GM23248 (cell line): ENCODE measurements at regions not wholly inside any gene's neighbourhood (a gene's known extent, or its start where the extent isn't known, plus 50 kb on each side); places are given as distances from the start of the nearest gene placed in this dataset.

Experiments used
- DNase-seq: peaks from one replicate; pipeline ENCODE4 v3.0.0-alpha.2; 2015
- H2AFZ ChIP-seq: fragments of 200-600 bp; sonication (generic); 2 replicates; pipeline ENCODE4 v1.6.1; 2016; ENCODE audit warnings: antibody characterized with exemption
- H3F3A ChIP-seq: fragments of 200-600 bp; sonication (generic); 2 replicates; pipeline ENCODE4 v1.6.1; 2016; ENCODE audit warnings: mild to moderate bottlenecking, antibody characterized with exemption, mixed run types; ENCODE audit not compliant: insufficient read depth
- H3K27ac ChIP-seq: fragments of 200-600 bp; sonication (generic); 2 replicates; pipeline ENCODE4 v1.5.1; 2016; ENCODE audit warnings: mild to moderate bottlenecking
- H3K27me3 ChIP-seq: fragments of 200-600 bp; sonication (generic); replicated peaks from 2 replicates; pipeline ENCODE4 v1.6.1; 2016; ENCODE audit warnings: mild to moderate bottlenecking; ENCODE audit not compliant: insufficient read depth
- H3K36me3 ChIP-seq: fragments of 200-600 bp; sonication (generic); 2 replicates; pipeline ENCODE4 v1.6.1; 2016; ENCODE audit warnings: low read depth, mild to moderate bottlenecking
- H3K4me1 ChIP-seq: fragments of 200-600 bp; sonication (generic); 2 replicates; pipeline ENCODE4 v1.6.1; 2016; ENCODE audit warnings: mild to moderate bottlenecking; ENCODE audit not compliant: insufficient read depth
- H3K4me2 ChIP-seq: fragments of 200-600 bp; sonication (generic); one replicate; pipeline ENCODE4 v1.6.1; 2016; ENCODE audit warnings: mild to moderate bottlenecking; ENCODE audit not compliant: unreplicated experiment
- H3K4me3 ChIP-seq: fragments of 200-600 bp; sonication (generic); 2 replicates; pipeline ENCODE4 v1.5.1; 2016; ENCODE audit warnings: mild to moderate bottlenecking
- H3K79me2 ChIP-seq: fragments of 200-600 bp; sonication (generic); 2 replicates; pipeline ENCODE4 v1.6.1; 2016; ENCODE audit warnings: mild to moderate bottlenecking; ENCODE audit not compliant: insufficient read depth
- H3K9ac ChIP-seq: fragments of 200-600 bp; sonication (generic); 2 replicates; pipeline ENCODE4 v1.6.1; 2016; ENCODE audit warnings: mild to moderate bottlenecking
- H3K9me2 ChIP-seq: fragments of 200-600 bp; sonication (generic); 2 replicates; pipeline ENCODE4 v1.6.1; 2016; ENCODE audit warnings: mixed run types, mild to moderate bottlenecking, moderate library complexity; ENCODE audit not compliant: insufficient read depth
- H3K9me3 ChIP-seq: fragments of 200-600 bp; sonication (generic); one replicate; pipeline ENCODE4 v1.6.1; 2017; ENCODE audit warnings: low read depth
- H4K20me1 ChIP-seq: fragments of 200-600 bp; sonication (generic); 2 replicates; pipeline ENCODE4 v1.6.0; 2016; ENCODE audit not compliant: insufficient read depth
- EZH2 ChIP-seq: fragments of 200-600 bp; sonication (generic); IDR thresholded peaks from 2 replicates; pipeline ENCODE4 v1.6.1; 2018; ENCODE audit warnings: antibody characterized with exemption, mild to moderate bottlenecking; ENCODE audit not compliant: insufficient read depth, poor library complexity, severe bottlenecking
- EZH2phosphoT487 ChIP-seq: fragments of 200-600 bp; sonication (generic); IDR thresholded peaks from 2 replicates; pipeline ENCODE4 v1.6.1; 2018; ENCODE audit warnings: antibody characterized with exemption, moderate library complexity, mild to moderate bottlenecking, low read depth; ENCODE audit not compliant: insufficient read depth
- whole genome bisulfite sequencing, 2 experiments: methylation state at CpG; one replicate each; pipeline ENCODE4 v1.1.6; 2015 to 2017; ENCODE audit warnings: low lambda C conversion rate in 2 of 2, low coverage in 1 of 2; ENCODE audit errors: missing lambda C conversion rate in 2 of 2; 5-methylcytosine and 5-hydroxymethylcytosine counted together
- in situ Hi-C: fragments of 300-500 bp; cut with MboI; formaldehyde crosslinking; loops from 2 replicates; pipeline ENCODE4 v1.15.0; 2020

GRCh38 chr10:131747251-131747650, 153.6 kb upstream of the PPP2R2D start:
- H3K4me1 ChIP-seq: no peaks in the 10 kb centered on the region
- no peak overlapping the region for H3K27ac ChIP-seq
- no peak overlapping the region for H3K4me2 ChIP-seq
- H3K9me3 ChIP-seq: no peaks in the 10 kb centered on the region
- WGBS, 2 experiments: 58 to 64% methylated on average over 16 of the region's 16 CpGs
- no peaks in the 10 kb centered on the region for H3K36me3 ChIP-seq
- H3K9ac ChIP-seq: no peak overlapping the region
- DNase-seq: no peak
- no peak overlapping the region for H2AFZ ChIP-seq
- TF ChIP-seq EZH2 (no peak), EZH2phosphoT487 (no peak)
- H4K20me1 ChIP-seq: no peaks in the 10 kb centered on the region
- H3F3A ChIP-seq: no peaks in the 10 kb centered on the region
- H3K79me2 ChIP-seq: no peaks in the 10 kb centered on the region
- in situ Hi-C loops: no loop called here
- no peaks in the 10 kb centered on the region for H3K9me2 ChIP-seq
- no peak overlapping the region for H3K4me3 ChIP-seq
- H3K27me3 ChIP-seq: no peaks in the 10 kb centered on the region

- no peaks in the 10 kb centered on the region for H4K20me1 ChIP-seq
- no peak for DNase-seq
- H3K9me3 ChIP-seq: no peaks in the 10 kb centered on the region
- H3K9me2 ChIP-seq: no peaks in the 10 kb centered on the region
- no peaks in the 10 kb centered on the region for H3F3A ChIP-seq
- no peaks in the 10 kb centered on the region for H3K27me3 ChIP-seq
- H3K4me2 ChIP-seq: no peak overlapping the region
- no peaks in the 10 kb centered on the region for H3K79me2 ChIP-seq
- no peak overlapping the region for H2AFZ ChIP-seq
- WGBS, 2 experiments: 49 to 59% methylated on average over 8 to 11 of the region's 11 CpGs
- no peak overlapping the region for H3K27ac ChIP-seq
- H3K4me1 ChIP-seq: no peaks in the 10 kb centered on the region
- no peak overlapping the region for H3K9ac ChIP-seq
- in situ Hi-C loops: no loop called here
- TF ChIP-seq EZH2phosphoT487 (no peak), EZH2 (no peak)
- H3K4me3 ChIP-seq: no peak overlapping the region
- no peaks in the 10 kb centered on the region for H3K36me3 ChIP-seq
These were observed 153.0 kb upstream of the PPP2R2D start for GRCh38 chr10:131747791-131748190.

DNA sequence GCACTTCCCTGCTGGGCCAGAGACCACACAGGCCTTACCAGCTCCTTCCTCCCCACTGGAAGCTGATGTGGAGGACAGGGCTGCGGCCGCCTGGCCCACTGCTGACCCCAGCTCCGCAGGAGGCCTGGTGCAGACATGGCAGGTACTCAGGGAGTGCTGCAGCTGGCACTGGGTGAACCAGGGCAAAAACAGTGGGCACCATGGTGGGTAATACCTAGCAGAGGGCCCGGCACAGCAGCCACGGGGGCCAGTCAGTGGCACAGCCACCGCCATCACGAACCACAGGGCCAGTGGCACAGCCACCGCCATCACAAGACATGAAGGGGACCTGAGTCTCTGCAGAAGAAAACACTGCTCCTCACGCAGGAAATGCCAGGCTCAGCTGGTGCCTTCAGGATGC, 152.6 kb upstream of the PPP2R2D start:
- DNase-seq: no peak
- no peaks in the 10 kb centered on the region for H4K20me1 ChIP-seq
- no peak overlapping the region for H3K4me2 ChIP-seq
- no peak overlapping the region for H3K27ac ChIP-seq
- H3K79me2 ChIP-seq: no peaks in the 10 kb centered on the region
- no peak overlapping the region for H3K9ac ChIP-seq
- no peaks in the 10 kb centered on the region for H3K27me3 ChIP-seq
- TF ChIP-seq EZH2: no peak
- TF ChIP-seq EZH2phosphoT487: no peak
- H2AFZ ChIP-seq: no peak overlapping the region
- H3K36me3 ChIP-seq: no peaks in the 10 kb centered on the region
- no peaks in the 10 kb centered on the region for H3K9me3 ChIP-seq
- no peaks in the 10 kb centered on the region for H3K9me2 ChIP-seq
- H3K4me3 ChIP-seq: no peak overlapping the region
- H3F3A ChIP-seq: no peaks in the 10 kb centered on the region
- in situ Hi-C loops: no loop called here
- H3K4me1 ChIP-seq: no peaks in the 10 kb centered on the region
- WGBS, 2 experiments: 49 to 57% methylated on average over 6 to 9 of the region's 9 CpGs

DNA sequence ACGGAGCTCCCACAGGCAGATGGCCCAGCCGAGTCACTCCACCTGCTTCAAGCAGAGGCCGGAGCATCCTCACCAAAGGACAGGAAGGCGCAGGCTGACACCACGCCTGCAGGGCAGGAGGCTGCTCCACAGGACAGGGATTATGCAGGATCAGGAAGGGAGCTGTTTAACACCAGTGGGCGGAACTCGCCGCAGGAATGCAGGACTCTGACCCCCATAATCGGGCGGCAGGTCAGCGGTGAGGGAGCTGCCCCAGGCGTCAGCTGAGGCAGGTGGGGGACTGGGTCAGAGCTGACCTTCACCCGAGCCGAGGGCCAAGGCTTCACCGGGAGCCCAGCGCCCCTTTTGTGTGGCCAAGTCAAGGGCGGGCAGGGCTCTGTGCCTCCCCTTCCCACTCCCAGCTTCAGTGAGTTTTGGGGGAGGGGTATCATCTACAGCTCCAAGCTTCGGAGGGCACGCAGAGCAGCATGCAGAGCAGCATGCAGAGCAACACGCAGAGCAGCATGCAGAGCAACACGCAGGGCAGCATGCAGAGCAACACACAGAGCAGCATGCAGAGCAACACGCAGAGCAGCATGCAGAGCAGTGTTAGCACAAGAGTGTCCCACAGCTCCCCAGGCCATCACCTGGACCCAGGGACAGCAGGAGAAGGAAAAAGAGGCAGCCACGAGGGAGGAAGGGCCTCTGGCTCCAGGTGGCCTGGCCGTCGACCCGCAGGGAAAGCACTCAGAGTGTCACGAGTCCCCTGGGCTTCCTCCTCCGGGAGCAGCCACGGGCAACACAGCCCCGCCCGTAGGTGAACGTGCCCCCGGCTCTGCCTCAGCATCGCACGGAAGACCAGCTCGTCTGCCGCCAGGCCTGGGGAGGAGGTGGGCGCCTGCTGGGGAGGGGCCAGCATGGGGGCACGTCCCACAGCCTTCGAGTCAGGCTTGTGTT, 151.7 kb upstream of the PPP2R2D start:
- Histone ChIP-seq H3K4me1 (no peaks in the 10 kb centered on the region), H3K36me3 (no peaks in the 10 kb centered on the region), H3K4me3 (no peak overlapping the region), H2AFZ (no peak overlapping the region), H3K27ac (no peak overlapping the region), H3F3A (no peaks in the 10 kb centered on the region), H3K4me2 (no peak overlapping the region), H3K9me2 (no peaks in the 10 kb centered on the region), H3K79me2 (no peaks in the 10 kb centered on the region), H3K9me3 (no peaks in the 10 kb centered on the region), H4K20me1 (no peaks in the 10 kb centered on the region), H3K27me3 (no peaks in the 10 kb centered on the region), H3K9ac (no peak overlapping the region)
- no peak for DNase-seq
- in situ Hi-C loops: no loop called here
- TF ChIP-seq EZH2: no peak
- TF ChIP-seq EZH2phosphoT487: no peak
- 42 to 46% methylated on average over 35 to 39 of the region's 40 CpGs for WGBS, 2 experiments
